Testis (tissue), 2 donors: ENCODE measurements at regions not wholly inside any gene's neighbourhood (a gene's known extent, or its start where the extent isn't known, plus 50 kb on each side); places are given as distances from the start of the nearest gene placed in this dataset.

Source experiments
- CTCF ChIP-seq, 3 experiments: fragments of 450-650 bp in 2 of 3; fragments of 200-600 bp in 1 of 3; sonication (generic) in 1 of 3; IDR thresholded peaks; one replicate each; pipeline ENCODE4 v1.5.1; 2016 to 2019; ENCODE audit warnings: antibody characterized with exemption in 3 of 3, mild to moderate bottlenecking in 2 of 3, moderate library complexity in 1 of 3
- POLR2A ChIP-seq: fragments of 450-650 bp; IDR thresholded peaks from one replicate; pipeline ENCODE4 v1.6.1; 2017; ENCODE audit warnings: antibody characterized with exemption, mild to moderate bottlenecking, moderate library complexity

DNA sequence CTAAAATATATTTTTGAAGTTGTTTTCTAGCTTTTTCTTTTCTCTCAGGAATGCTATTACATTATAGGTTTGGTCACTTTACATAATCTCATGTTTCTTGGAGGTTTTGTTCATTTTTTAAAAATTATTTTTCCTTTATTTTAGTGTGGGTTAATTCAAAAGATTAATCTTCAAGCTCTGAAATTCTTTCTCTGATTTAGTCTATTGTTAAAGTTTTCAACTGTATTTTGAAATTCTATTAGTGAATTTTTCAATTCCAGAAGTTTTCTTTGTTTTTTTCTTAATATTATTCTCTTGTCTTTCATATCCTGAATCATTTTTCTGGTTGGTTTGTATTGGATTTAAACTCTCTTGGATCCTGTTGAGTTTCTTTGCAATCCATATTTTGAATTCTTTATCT, 80.4 kb downstream of the MSTN start:
- no peak for TF ChIP-seq CTCF (IDR thresholded peaks at IDR 0.05)
- no peak for TF ChIP-seq POLR2A
